IMR-90 (cell line): ENCODE measurements at regions not wholly inside any gene's neighbourhood (a gene's known extent, or its start where the extent isn't known, plus 50 kb on each side); places are given as distances from the start of the nearest gene placed in this dataset.

Experiments
- ATAC-seq: fragments of 200-7000 bp; cut with Tn5 transposase; 2 replicates; pipeline ENCODE4 v1.9.1; 2020; ENCODE audit warnings: low read depth, mild to moderate bottlenecking, moderate library complexity
- BruUV-seq: library from RNA; stranded (reverse); fragments of 400-500 nt; replicated peaks from 2 replicates; lab custom pipeline; 2021; lab: Mats Ljungman, UMichigan
- CTCF ChIA-PET: fragments of 300-600 bp; formaldehyde crosslinking; extraction: SDS; loops from one replicate; lab custom pipeline; 2021; ENCODE audit warnings: antibody characterized with exemption; lab: Yijun Ruan, JAX
- POLR2A ChIA-PET: fragments of 300-600 bp; sonication (Branson Sonifier 250); formaldehyde crosslinking; loops from one replicate; lab custom pipeline; 2022; ENCODE audit warnings: antibody characterized with exemption; ENCODE audit not compliant: unreplicated experiment; lab: Charles Lee
- DNase-seq: peaks from one replicate; pipeline ENCODE4 v3.0.0; 2013
- H2AFZ ChIP-seq: replicated peaks from 2 replicates; pipeline ENCODE3; 2013; ENCODE audit warnings: low read length, mild to moderate bottlenecking; ENCODE audit not compliant: poor library complexity
- H2AK5ac ChIP-seq: 2 replicates; pipeline ENCODE4 v1.6.1; 2013; ENCODE audit warnings: low read depth, low read length, inconsistent platforms
- H2AK9ac ChIP-seq: replicated peaks from 2 replicates; pipeline ENCODE3; 2013; ENCODE audit warnings: mild to moderate bottlenecking, low read depth, low read length, moderate library complexity; ENCODE audit not compliant: poor library complexity
- H2BK120ac ChIP-seq: 2 replicates; pipeline ENCODE4 v1.6.1; 2013; ENCODE audit warnings: low read depth, low read length, inconsistent platforms
- H2BK15ac ChIP-seq: 3 replicates; pipeline ENCODE4 v1.6.1; 2013; ENCODE audit warnings: low read depth, low read length, inconsistent platforms
- H2BK20ac ChIP-seq: 2 replicates; pipeline ENCODE4 v1.6.1; 2013; ENCODE audit warnings: low read depth, mild to moderate bottlenecking, inconsistent platforms, low read length, moderate library complexity
- H2BK5ac ChIP-seq: 2 replicates; pipeline ENCODE4 v1.6.1; 2013; ENCODE audit warnings: mild to moderate bottlenecking, low read depth, low read length, inconsistent platforms; ENCODE audit not compliant: poor library complexity, severe bottlenecking
- H3K14ac ChIP-seq: replicated peaks from 2 replicates; pipeline ENCODE4 v1.6.1; 2013; ENCODE audit warnings: low read depth, low read length, inconsistent platforms
- H3K18ac ChIP-seq: 2 replicates; pipeline ENCODE4 v1.6.1; 2013; ENCODE audit warnings: low read depth, low read length, control low read depth
- H3K23ac ChIP-seq: 2 replicates; pipeline ENCODE4 v1.6.1; 2013; ENCODE audit warnings: low read depth, low read length, inconsistent platforms
- H3K27ac ChIP-seq: 2 replicates; pipeline ENCODE4 v1.5.1; 2013; ENCODE audit warnings: mild to moderate bottlenecking, control low read depth, low read length; ENCODE audit not compliant: insufficient read depth
- H3K27me3 ChIP-seq: 2 replicates; pipeline ENCODE4 v1.6.1; 2013; ENCODE audit warnings: low read length; ENCODE audit not compliant: control insufficient read depth, insufficient read depth
- H3K36me3 ChIP-seq: 2 replicates; pipeline ENCODE4 v1.6.1; 2013; ENCODE audit warnings: low read length, mixed read lengths; ENCODE audit not compliant: control insufficient read depth, insufficient read depth
- H3K4ac ChIP-seq: 2 replicates; pipeline ENCODE4 v1.6.1; 2013; ENCODE audit warnings: low read depth, low read length, inconsistent platforms
- H3K4me1 ChIP-seq: 2 replicates; pipeline ENCODE4 v1.6.1; 2013; ENCODE audit warnings: low read length, mixed read lengths; ENCODE audit not compliant: control insufficient read depth, insufficient read depth
- H3K4me2 ChIP-seq: 2 replicates; pipeline ENCODE4 v1.6.1; 2013; ENCODE audit warnings: low read depth, mild to moderate bottlenecking, control low read depth, low read length, moderate library complexity
- H3K4me3 ChIP-seq: 2 replicates; pipeline ENCODE4 v1.5.1; 2013; ENCODE audit warnings: low read depth, mild to moderate bottlenecking, control low read depth, low read length, moderate library complexity; ENCODE audit not compliant: insufficient read depth
- H3K56ac ChIP-seq: 2 replicates; pipeline ENCODE4 v1.6.1; 2013; ENCODE audit warnings: low read length, inconsistent platforms; ENCODE audit not compliant: insufficient read depth; ENCODE audit errors: extremely low read depth
- H3K79me1 ChIP-seq, 2 experiments: 2 replicates each; pipeline ENCODE4 v1.6.1; 2013; ENCODE audit warnings: low read length in 2 of 2, inconsistent platforms in 1 of 2, low read depth in 1 of 2
- H3K9ac ChIP-seq: 2 replicates; pipeline ENCODE4 v1.6.1; 2013; ENCODE audit warnings: low read depth, low read length, control low read depth
- H3K9me1 ChIP-seq: 2 replicates; pipeline ENCODE4 v1.6.1; 2013; ENCODE audit warnings: low read length, inconsistent platforms; ENCODE audit not compliant: insufficient read depth
- H3K9me3 ChIP-seq: 2 replicates; pipeline ENCODE4 v1.6.1; 2013; ENCODE audit warnings: low read length; ENCODE audit not compliant: control insufficient read depth, insufficient read depth
- H4K20me1 ChIP-seq: 2 replicates; pipeline ENCODE4 v1.6.1; 2013; ENCODE audit warnings: low read length, inconsistent platforms; ENCODE audit not compliant: insufficient read depth
- H4K5ac ChIP-seq: 2 replicates; pipeline ENCODE4 v1.6.1; 2013; ENCODE audit warnings: mild to moderate bottlenecking, low read depth, low read length, control low read depth
- H4K8ac ChIP-seq, 2 experiments: 2 replicates each; pipeline ENCODE4 v1.6.1; 2013; ENCODE audit warnings: low read depth in 2 of 2, low read length in 2 of 2, control low read depth in 1 of 2, inconsistent platforms in 1 of 2
- H4K91ac ChIP-seq: 2 replicates; pipeline ENCODE4 v1.6.1; 2013; ENCODE audit warnings: low read depth, low read length, inconsistent platforms; ENCODE audit not compliant: insufficient read depth
- BHLHE40 ChIP-seq: fragments of 150-350 bp; IDR thresholded peaks from 2 replicates; pipeline ENCODE4 v1.6.1; 2016; ENCODE audit warnings: mild to moderate bottlenecking, low read depth, low read length
- CEBPB ChIP-seq: IDR thresholded peaks from 2 replicates; pipeline ENCODE4 v1.6.1; 2012; ENCODE audit warnings: low read depth, low read length, improper control_type of control experiment
- CHD1 ChIP-seq: IDR thresholded peaks from 2 replicates; pipeline ENCODE4 v1.6.1; 2012; ENCODE audit warnings: low read depth, low read length, improper control_type of control experiment
- CTCF ChIP-seq: conservative IDR thresholded peaks from 2 replicates; pipeline ENCODE4 v1.5.1; 2012; ENCODE audit warnings: mild to moderate bottlenecking, low read depth, low read length, improper control_type of control experiment
- ELK1 ChIP-seq: fragments of 150-350 bp; IDR thresholded peaks from 2 replicates; pipeline ENCODE4 v1.6.1; 2016; ENCODE audit warnings: low read depth, mild to moderate bottlenecking, low read length, moderate library complexity, borderline replicate concordance
- FOS ChIP-seq: fragments of 150-350 bp; IDR thresholded peaks from 2 replicates; pipeline ENCODE4 v1.6.1; 2016; ENCODE audit warnings: low read depth, low read length
- MAFK ChIP-seq: IDR thresholded peaks from 2 replicates; pipeline ENCODE4 v1.6.1; 2012; ENCODE audit warnings: low read depth, low read length, improper control_type of control experiment
- MAZ ChIP-seq: IDR thresholded peaks from 2 replicates; pipeline ENCODE4 v1.6.1; 2012; ENCODE audit warnings: low read depth, mild to moderate bottlenecking, low read length, improper control_type of control experiment, moderate library complexity, borderline replicate concordance
- MXI1 ChIP-seq: IDR thresholded peaks from 2 replicates; pipeline ENCODE4 v1.6.1; 2012; ENCODE audit warnings: low read depth, mild to moderate bottlenecking, low read length, moderate library complexity, borderline replicate concordance
- NFE2L2 ChIP-seq: fragments of 150-350 bp; IDR thresholded peaks from 2 replicates; pipeline ENCODE4 v1.6.1; 2016; ENCODE audit warnings: low read depth, mild to moderate bottlenecking, low read length
- POLR2A ChIP-seq: IDR thresholded peaks from 2 replicates; pipeline ENCODE4 v1.6.1; 2012; ENCODE audit warnings: mild to moderate bottlenecking, low read depth, low read length
- RAD21 ChIP-seq: IDR thresholded peaks from 2 replicates; pipeline ENCODE4 v1.6.1; 2012; ENCODE audit warnings: low read length, improper control_type of control experiment
- RCOR1 ChIP-seq: IDR thresholded peaks from 2 replicates; pipeline ENCODE4 v1.6.1; 2012; ENCODE audit warnings: mild to moderate bottlenecking, low read length, improper control_type of control experiment; ENCODE audit not compliant: insufficient replicate concordance
- RFX5 ChIP-seq: IDR thresholded peaks from 2 replicates; pipeline ENCODE4 v1.8.0; 2012; ENCODE audit warnings: low read depth, mild to moderate bottlenecking, low read length, moderate library complexity
- SMC3 ChIP-seq: fragments of 150-350 bp; IDR thresholded peaks from 2 replicates; pipeline ENCODE4 v1.6.1; 2016; ENCODE audit warnings: low read depth, mild to moderate bottlenecking, antibody characterized with exemption, low read length, moderate library complexity
- whole genome bisulfite sequencing, 2 experiments: methylation state at CpG; one replicate each; pipeline versions ENCODE4 v1.1.5 to v1.1.7; 2013; ENCODE audit warnings: missing lambda C conversion rate in 2 of 2; ENCODE audit not compliant: insufficient read length in 1 of 2; ENCODE audit errors: extremely low coverage in 2 of 2; 5-methylcytosine and 5-hydroxymethylcytosine counted together
- dilution Hi-C: fragments of 300-500 bp; cut with HindIII; formaldehyde crosslinking; loops from one replicate; pipeline ENCODE4 v1.14.3; 2018; ENCODE audit warnings: low sequenced_read_pairs; ENCODE audit not compliant: unreplicated experiment
- in situ Hi-C: fragments of 300-500 bp; cut with MboI; formaldehyde crosslinking; loops from 3 replicates; pipeline ENCODE4 v1.14.3; 2019; ENCODE audit warnings: low sequenced_read_pairs, inconsistent platforms, mixed read lengths
- intact Hi-C: fragments of 100-400 bp; cut with micrococcal nuclease; formaldehyde crosslinking; loops from 2 replicates; pipeline ENCODE4 v1.10.0; 2022
- TF ChIP-seq, protein P1 (sequence below): fragments of 150-350 bp; IDR thresholded peaks from 2 replicates; pipeline ENCODE4 v1.6.1; 2017; ENCODE audit warnings: mild to moderate bottlenecking, antibody characterized with exemption, low read length, low read depth

DNA sequence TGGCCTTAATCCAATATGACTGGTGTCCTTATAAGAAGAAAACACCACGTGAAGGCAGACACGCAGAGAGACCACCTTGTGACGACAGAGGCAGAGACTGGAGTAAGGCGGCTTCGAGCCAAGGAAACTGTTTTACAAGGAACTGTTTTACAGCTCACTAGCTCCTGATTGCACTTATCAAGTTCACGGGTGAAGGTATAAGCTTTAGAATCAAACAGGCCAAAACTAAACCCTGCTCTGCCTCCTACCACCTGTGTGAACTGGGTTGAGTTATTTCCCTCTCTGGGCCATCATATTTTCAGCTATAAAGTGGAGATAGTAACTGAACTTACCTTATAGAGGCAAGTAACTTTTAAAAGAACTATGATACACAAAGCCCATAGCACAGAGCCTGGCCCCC, 166.9 kb upstream of the NFIA start:
- no peak overlapping the region for H3K4me3 ChIP-seq

More for the DNA sequence above, 166.9 kb upstream of the NFIA start:
- intact Hi-C loops (no loop called here), dilution Hi-C loops (no loop called here), in situ Hi-C loops (no loop called here)
- no peak overlapping the region for H2AFZ ChIP-seq
- H3K9me3 ChIP-seq: no peaks in the 10 kb centered on the region
- H3K4me1 ChIP-seq: no peaks in the 10 kb centered on the region
- ChIA-PET POLR2A (no interaction called here), CTCF (no interaction called here)
- H3K27me3 ChIP-seq: no peaks in the 10 kb centered on the region
- ATAC-seq: no peak
- no peak overlapping the region for H2BK15ac ChIP-seq
- no peaks in the 10 kb centered on the region for H3K9me1 ChIP-seq
- H2BK20ac ChIP-seq: no peak overlapping the region
- H3K9ac ChIP-seq: no peak overlapping the region
- no peak overlapping the region for H4K5ac ChIP-seq
- no peak overlapping the region for H2AK9ac ChIP-seq
- no peak overlapping the region for H3K4ac ChIP-seq
- H4K20me1 ChIP-seq: no peaks in the 10 kb centered on the region
- no peak overlapping the region for H3K23ac ChIP-seq
- H3K27ac ChIP-seq: no peak overlapping the region
- H2AK5ac ChIP-seq: no peak overlapping the region
- no peak overlapping the region for H3K18ac ChIP-seq
- H3K14ac ChIP-seq: no peak overlapping the region
- no peak overlapping the region for H3K4me2 ChIP-seq
- BruUV-seq: no TSS peak
- H3K36me3 ChIP-seq: no peaks in the 10 kb centered on the region
- H2BK5ac ChIP-seq: no peak overlapping the region
- DNase-seq: no peak
- H4K8ac ChIP-seq: no peak overlapping the region
- no peak overlapping the region for H4K91ac ChIP-seq
- no peak overlapping the region for H3K56ac ChIP-seq
- H3K79me1 ChIP-seq: no peaks in the 10 kb centered on the region
- H2BK120ac ChIP-seq: no peak overlapping the region
- 70% methylated on average over 2 of the region's 6 CpGs; no CpG with 5 or more reads in 1 of the 2 experiments for WGBS, 2 experiments
- TF ChIP-seq NFE2L2: no peak
- no peak for TF ChIP-seq SMC3
- no peak for TF ChIP-seq CHD1
- no peak for TF ChIP-seq RFX5
- TF ChIP-seq MAFK: no peak
- no peak for TF ChIP-seq CTCF
- no peak for TF ChIP-seq MAZ
- TF ChIP-seq ELK1: no peak
- TF ChIP-seq BHLHE40: no peak
- no peak for TF ChIP-seq POLR2A
- TF ChIP-seq RCOR1: no peak
- no peak for TF ChIP-seq RAD21
- TF ChIP-seq FOS: no peak
- TF ChIP-seq MXI1: no peak
- TF ChIP-seq, protein P1, sequence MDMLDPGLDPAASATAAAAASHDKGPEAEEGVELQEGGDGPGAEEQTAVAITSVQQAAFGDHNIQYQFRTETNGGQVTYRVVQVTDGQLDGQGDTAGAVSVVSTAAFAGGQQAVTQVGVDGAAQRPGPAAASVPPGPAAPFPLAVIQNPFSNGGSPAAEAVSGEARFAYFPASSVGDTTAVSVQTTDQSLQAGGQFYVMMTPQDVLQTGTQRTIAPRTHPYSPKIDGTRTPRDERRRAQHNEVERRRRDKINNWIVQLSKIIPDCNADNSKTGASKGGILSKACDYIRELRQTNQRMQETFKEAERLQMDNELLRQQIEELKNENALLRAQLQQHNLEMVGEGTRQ: no peak
- TF ChIP-seq CEBPB: no peak
